ENCODE measurements at regions not wholly inside any gene's neighbourhood (a gene's known extent, or its start where the extent isn't known, plus 50 kb on each side); places are given as distances from the start of the nearest gene placed in this dataset.

- no peak for TF ChIP-seq POLR2A (IDR thresholded peaks at IDR 0.05; ENCODE audit: low read depth, low read length)
- TF ChIP-seq TAF1 (IDR thresholded peaks at IDR 0.05; ENCODE audit: low read depth, low read length) = no peak
- no peak for TF ChIP-seq POLR2AphosphoS5 (IDR thresholded peaks at IDR 0.05; ENCODE audit: low read depth, low read length)
- TF ChIP-seq POU2F2 (IDR thresholded peaks at IDR 0.05; ENCODE audit: low read depth, low read length) = no peak
- no peak for TF ChIP-seq PAX5 (IDR thresholded peaks at IDR 0.05; ENCODE audit: insufficient read depth, low read length, severe bottlenecking)
- TF ChIP-seq SPI1 (IDR thresholded peaks at IDR 0.05; ENCODE audit: low read depth, low read length) = no peak
Measured at GRCh38 chr6:1514078-1514477, 95.6 kb upstream of the FOXC1 start.

Measured in GM12891 (cell line).